ENCODE measurements at regions not wholly inside any gene's neighbourhood (a gene's known extent, or its start where the extent isn't known, plus 50 kb on each side); places are given as distances from the start of the nearest gene placed in this dataset.

DNA sequence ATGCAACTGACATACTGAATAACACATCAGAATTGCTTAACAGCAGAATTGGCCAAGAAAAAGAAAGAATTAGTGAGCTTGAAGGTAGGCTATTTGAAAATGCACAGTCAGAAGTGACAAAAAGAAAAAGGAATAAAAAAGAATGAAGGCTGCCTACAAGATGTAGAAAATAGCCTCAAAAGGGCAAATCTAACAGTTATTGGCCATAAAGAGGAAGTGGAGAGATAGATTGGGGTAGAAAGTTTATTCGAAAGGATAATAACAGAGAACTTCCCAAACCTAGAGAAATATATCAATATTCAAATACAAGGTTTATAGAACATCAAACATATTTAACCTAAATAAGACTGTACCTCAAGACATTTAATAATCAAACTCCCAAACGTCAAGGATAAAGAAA is 67.5 kb downstream of the ATP6V1G3 start:
- TF ChIP-seq, protein P1, sequence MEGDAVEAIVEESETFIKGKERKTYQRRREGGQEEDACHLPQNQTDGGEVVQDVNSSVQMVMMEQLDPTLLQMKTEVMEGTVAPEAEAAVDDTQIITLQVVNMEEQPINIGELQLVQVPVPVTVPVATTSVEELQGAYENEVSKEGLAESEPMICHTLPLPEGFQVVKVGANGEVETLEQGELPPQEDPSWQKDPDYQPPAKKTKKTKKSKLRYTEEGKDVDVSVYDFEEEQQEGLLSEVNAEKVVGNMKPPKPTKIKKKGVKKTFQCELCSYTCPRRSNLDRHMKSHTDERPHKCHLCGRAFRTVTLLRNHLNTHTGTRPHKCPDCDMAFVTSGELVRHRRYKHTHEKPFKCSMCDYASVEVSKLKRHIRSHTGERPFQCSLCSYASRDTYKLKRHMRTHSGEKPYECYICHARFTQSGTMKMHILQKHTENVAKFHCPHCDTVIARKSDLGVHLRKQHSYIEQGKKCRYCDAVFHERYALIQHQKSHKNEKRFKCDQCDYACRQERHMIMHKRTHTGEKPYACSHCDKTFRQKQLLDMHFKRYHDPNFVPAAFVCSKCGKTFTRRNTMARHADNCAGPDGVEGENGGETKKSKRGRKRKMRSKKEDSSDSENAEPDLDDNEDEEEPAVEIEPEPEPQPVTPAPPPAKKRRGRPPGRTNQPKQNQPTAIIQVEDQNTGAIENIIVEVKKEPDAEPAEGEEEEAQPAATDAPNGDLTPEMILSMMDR (IDR thresholded peaks at IDR 0.05; ENCODE audit: low read depth, low read length, missing control alignments), result no peak
- no peak overlapping the region for H3K4me3 ChIP-seq (replicated peaks; ENCODE audit: low read depth, low read length)
- no peak for DNase-seq (ENCODE audit: extremely low read depth, low read depth)

- TF ChIP-seq, protein P1 (IDR thresholded peaks at IDR 0.05; ENCODE audit: low read depth, low read length, missing control alignments), result no peak
- no peak for DNase-seq (ENCODE audit: extremely low read depth, low read depth)
- no peak overlapping the region for H3K4me3 ChIP-seq (replicated peaks; ENCODE audit: low read depth, low read length)
Observed at GRCh38 chr1:198472119-198472518, 68.4 kb downstream of the ATP6V1G3 start.

DNA sequence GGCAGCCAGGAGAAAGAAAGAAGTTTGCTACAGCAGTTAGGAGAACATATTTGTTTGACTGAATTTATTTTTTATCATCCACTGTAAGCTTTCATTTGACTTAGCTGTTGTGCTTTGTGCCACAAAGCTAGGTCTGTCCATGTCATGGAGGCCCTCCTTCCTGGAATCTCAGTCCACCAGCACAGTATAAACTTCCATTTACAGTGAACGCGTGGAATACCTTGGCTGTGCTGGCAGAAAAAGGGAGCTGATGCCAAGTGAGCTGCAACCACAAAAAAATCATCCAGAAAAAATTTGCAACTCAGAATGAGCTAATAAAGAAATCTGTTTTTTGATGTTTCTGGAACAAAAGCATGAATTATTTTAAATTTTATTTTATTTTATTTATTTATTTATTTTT is 72.6 kb downstream of the ATP6V1G3 start:
- H3K4me3 ChIP-seq (replicated peaks; ENCODE audit: low read depth, low read length), result no peak overlapping the region
- no peak for DNase-seq (ENCODE audit: extremely low read depth, low read depth)
- TF ChIP-seq, protein P1 (IDR thresholded peaks at IDR 0.05; ENCODE audit: low read depth, low read length, missing control alignments), result no peak

DNA sequence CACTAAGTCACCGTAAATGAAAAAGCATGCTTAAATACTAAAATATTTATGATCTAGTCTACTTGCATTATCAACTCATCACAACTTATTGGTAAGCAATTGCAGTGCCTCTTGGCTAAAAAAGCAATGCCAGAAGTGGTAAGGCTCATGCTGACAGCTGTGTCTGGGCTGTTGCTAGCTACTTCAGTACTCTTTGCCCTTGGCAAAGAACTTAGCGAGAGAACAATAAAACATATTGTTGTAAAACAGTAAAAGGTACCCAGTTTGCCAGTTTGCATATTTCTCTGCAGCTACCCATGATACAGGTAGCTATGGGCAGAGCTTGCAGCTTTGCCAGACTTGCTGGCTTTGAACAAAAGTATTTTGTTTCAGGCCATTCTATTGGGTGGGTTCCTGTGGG is 73.1 kb downstream of the ATP6V1G3 start:
- no peak for DNase-seq (ENCODE audit: extremely low read depth, low read depth)
- no peak overlapping the region for H3K4me3 ChIP-seq (replicated peaks; ENCODE audit: low read depth, low read length)
- TF ChIP-seq, protein P1 (IDR thresholded peaks at IDR 0.05; ENCODE audit: low read depth, low read length, missing control alignments), result no peak

DNA sequence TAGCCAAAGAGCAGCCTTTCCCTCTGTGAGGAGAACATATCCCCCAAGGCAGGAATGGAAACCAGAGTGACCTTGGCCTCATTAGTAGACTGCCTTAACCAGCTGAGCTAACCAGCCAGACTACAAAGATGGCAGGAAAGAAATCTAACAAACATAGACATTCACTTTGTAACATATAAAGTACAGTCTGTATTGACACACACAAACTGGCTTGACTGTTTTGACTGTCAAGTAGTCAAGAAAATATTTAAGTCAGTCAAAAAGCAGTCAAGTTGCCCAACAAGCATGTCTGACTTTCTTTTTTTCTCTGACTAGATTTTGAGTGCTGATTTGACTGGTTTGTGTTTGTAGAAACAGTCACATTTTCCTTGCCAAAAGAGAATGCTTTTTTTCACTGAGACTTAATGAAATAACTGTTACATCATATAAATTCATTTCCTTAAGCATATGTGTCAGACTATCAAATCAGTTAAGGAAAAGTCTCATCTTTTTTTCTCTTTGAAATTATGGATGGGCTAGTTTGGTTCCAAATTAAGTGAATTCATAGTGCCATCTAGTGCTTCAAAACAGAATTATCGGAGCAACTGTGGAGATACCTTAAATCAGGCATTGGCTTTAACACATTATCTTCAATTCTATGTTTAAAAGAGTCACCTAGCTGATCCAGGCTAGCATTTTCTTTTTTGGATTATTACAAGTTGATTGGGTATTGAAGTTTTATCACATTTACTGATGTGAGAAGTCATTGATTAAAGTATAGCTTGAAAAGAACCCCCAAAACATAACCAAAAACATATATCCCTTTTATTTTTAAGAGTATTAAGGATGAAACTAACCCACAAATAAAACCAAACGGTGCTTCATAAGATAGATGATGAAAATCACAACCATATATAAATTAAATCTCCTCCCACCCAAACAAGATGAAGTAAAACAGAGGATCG is 75.0 kb downstream of the ATP6V1G3 start:
- H3K4me3 ChIP-seq (replicated peaks; ENCODE audit: low read depth, low read length), result no peak overlapping the region
- peak; percentile 43 for DNase-seq (ENCODE audit: extremely low read depth, low read depth)
- TF ChIP-seq, protein P1 (IDR thresholded peaks at IDR 0.05; ENCODE audit: low read depth, low read length, missing control alignments), result peak; percentile 34

GRCh38 chr1:198463709-198464108 is 76.8 kb downstream of the ATP6V1G3 start:
- H3K4me3 ChIP-seq (replicated peaks; ENCODE audit: low read depth, low read length), result no peak overlapping the region
- TF ChIP-seq, protein P1 (IDR thresholded peaks at IDR 0.05; ENCODE audit: low read depth, low read length, missing control alignments), result no peak
- no peak for DNase-seq (ENCODE audit: extremely low read depth, low read depth)
